DMS114 treated with DMSO at 0.1 percent for 48 hours (cell line): ENCODE measurements at regions not wholly inside any gene's neighbourhood (a gene's known extent, or its start where the extent isn't known, plus 50 kb on each side); places are given as distances from the start of the nearest gene placed in this dataset.

ENCODE experiments used
- DNase-seq: peaks from one replicate; lab custom pipeline; 2025; ENCODE audit not compliant: unreplicated experiment; lab: John Stamatoyannopoulos, UW

GRCh38 chrX:26411045-26411444, 195.1 kb downstream of the MAGEB5 start:
- no peak for DNase-seq

- DNase-seq, result no peak
These were observed 193.7 kb downstream of the MAGEB5 start for GRCh38 chrX:26409636-26410035.

GRCh38 chrX:26387906-26388305, 171.9 kb downstream of the MAGEB5 start:
- DNase-seq, result no peak

- DNase-seq, result no peak
These were observed 160.2 kb downstream of the MAGEB5 start for GRCh38 chrX:26376037-26376708.

GRCh38 chrX:26375346-26375745, 159.4 kb downstream of the MAGEB5 start:
- DNase-seq, result no peak

- no peak for DNase-seq
These were observed 157.9 kb downstream of the MAGEB5 start for GRCh38 chrX:26373829-26374228.

- DNase-seq, result no peak
These were observed 137.0 kb downstream of the MAGEB5 start for GRCh38 chrX:26352891-26353430.

GRCh38 chrX:26347171-26347570, 131.2 kb downstream of the MAGEB5 start:
- no peak for DNase-seq

- DNase-seq, result no peak
These were observed 118.3 kb downstream of the MAGEB5 start for GRCh38 chrX:26334232-26334631.

GRCh38 chrX:26328608-26329319, 112.8 kb downstream of the MAGEB5 start:
- no peak for DNase-seq

- no peak for DNase-seq
These were observed 93.3 kb downstream of the MAGEB5 start for GRCh38 chrX:26309262-26309661.

GRCh38 chrX:26295425-26295824, 79.5 kb downstream of the MAGEB5 start:
- no peak for DNase-seq

- DNase-seq, result no peak
These were observed 70.9 kb downstream of the MAGEB5 start for GRCh38 chrX:26286836-26287235.
